Uterus (tissue), 3 donors: ENCODE measurements at regions not wholly inside any gene's neighbourhood (a gene's known extent, or its start where the extent isn't known, plus 50 kb on each side); places are given as distances from the start of the nearest gene placed in this dataset.

Experiments
- DNase-seq, 2 donors: peaks; one replicate each; pipeline ENCODE4 v3.0.0-alpha.2; 2019 to 2020
- H3K27ac ChIP-seq, 2 donors: fragments of 200-600 bp; sonication (generic); 1 replicate in 1 of 2; 2 replicates in 1 of 2; pipeline ENCODE4 v1.5.1; 2016 to 2018
- H3K27me3 ChIP-seq, 2 donors: fragments of 200-600 bp; sonication (generic); one replicate each; pipeline ENCODE4 v1.5.1; 2018 to 2019; ENCODE audit warnings: control low read depth in 1 of 2
- H3K36me3 ChIP-seq, 2 donors: fragments of 200-600 bp; sonication (generic); one replicate each; pipeline ENCODE4 v1.5.1; 2019; ENCODE audit warnings: control low read depth in 1 of 2
- H3K4me1 ChIP-seq, 2 donors: fragments of 200-600 bp; sonication (generic); one replicate each; pipeline ENCODE4 v1.5.1; 2018 to 2019; ENCODE audit warnings: control low read depth in 1 of 2
- H3K4me3 ChIP-seq, 2 donors: fragments of 200-600 bp; sonication (generic); 1 replicate in 1 of 2; 2 replicates in 1 of 2; pipeline ENCODE4 v1.5.1; 2018 to 2019; ENCODE audit warnings: mild to moderate bottlenecking in 1 of 2
- H3K9me3 ChIP-seq, 2 donors: fragments of 200-600 bp; sonication (generic); one replicate each; pipeline ENCODE4 v1.5.1; 2019; ENCODE audit warnings: control low read depth in 1 of 2
- CTCF ChIP-seq, 4 experiments: fragments of 200-600 bp in 2 of 4; fragments of 450-650 bp in 2 of 4; sonication (generic) in 2 of 4; IDR thresholded peaks; one replicate each; pipeline ENCODE4 v1.5.1; 2016 to 2019; ENCODE audit warnings: antibody characterized with exemption in 4 of 4, mild to moderate bottlenecking in 2 of 4, moderate library complexity in 1 of 4
- POLR2A ChIP-seq, 2 donors: fragments of 450-650 bp; IDR thresholded peaks; one replicate each; pipeline ENCODE4 v1.6.1; 2016; ENCODE audit warnings: antibody characterized with exemption in 2 of 2, mild to moderate bottlenecking in 1 of 2, moderate library complexity in 1 of 2
- intact Hi-C: fragments of 100-400 bp; cut with DNase I; formaldehyde crosslinking; loops from one replicate; pipeline ENCODE4 v1.15.1; 2023; ENCODE audit warnings: low total_unique reads
- donor health status: DM: yes; HTN: yes; CAD: no.

GRCh38 chr12:84704856-84705255 lies 207.7 kb downstream of the SLC6A15 start:
- intact Hi-C loops = no loop called here
- H3K4me1 ChIP-seq = no peaks in the 10 kb centered on the region
- H3K9me3 ChIP-seq = no peaks in the 10 kb centered on the region
- TF ChIP-seq CTCF (IDR thresholded peaks at IDR 0.05) = no peak
- TF ChIP-seq POLR2A (IDR thresholded peaks at IDR 0.05) = no peak
- no peak overlapping the region for H3K27ac ChIP-seq
- no peak for DNase-seq
- H3K27me3 ChIP-seq = no peaks in the 10 kb centered on the region
- H3K36me3 ChIP-seq = no peaks in the 10 kb centered on the region
- H3K4me3 ChIP-seq = no peak overlapping the region

GRCh38 chr12:84702001-84702400 lies 210.6 kb downstream of the SLC6A15 start:
- no peaks in the 10 kb centered on the region for H3K4me1 ChIP-seq
- intact Hi-C loops = no loop called here
- no peaks in the 10 kb centered on the region for H3K9me3 ChIP-seq
- no peak overlapping the region for H3K4me3 ChIP-seq
- no peak overlapping the region for H3K27ac ChIP-seq
- no peaks in the 10 kb centered on the region for H3K36me3 ChIP-seq
- TF ChIP-seq POLR2A (IDR thresholded peaks at IDR 0.05) (no peak), CTCF (IDR thresholded peaks at IDR 0.05) (no peak)
- no peaks in the 10 kb centered on the region for H3K27me3 ChIP-seq
- no peak for DNase-seq

GRCh38 chr12:84701041-84701440 lies 211.6 kb downstream of the SLC6A15 start:
- TF ChIP-seq POLR2A (IDR thresholded peaks at IDR 0.05) (no peak), CTCF (IDR thresholded peaks at IDR 0.05) (no peak)
- H3K27me3 ChIP-seq = no peaks in the 10 kb centered on the region

GRCh38 chr12:84698576-84699333 lies 213.8 kb downstream of the SLC6A15 start:
- intact Hi-C loops = no loop called here
- Histone ChIP-seq H3K4me3 (no peak overlapping the region), H3K27me3 (no peaks in the 10 kb centered on the region), H3K4me1 (no peaks in the 10 kb centered on the region), H3K27ac (no peak overlapping the region), H3K9me3 (no peaks in the 10 kb centered on the region), H3K36me3 (no peaks in the 10 kb centered on the region)
- TF ChIP-seq POLR2A (IDR thresholded peaks at IDR 0.05) (no peak), CTCF (IDR thresholded peaks at IDR 0.05) (no peak)
- DNase-seq = no peak

More at GRCh38 chr12:84701041-84701440, 211.6 kb downstream of the SLC6A15 start:
- Histone ChIP-seq H3K4me3 (no peak overlapping the region), H3K4me1 (no peaks in the 10 kb centered on the region), H3K36me3 (no peaks in the 10 kb centered on the region), H3K27ac (no peak overlapping the region), H3K9me3 (no peaks in the 10 kb centered on the region)
- intact Hi-C loops = no loop called here
- DNase-seq = no peak

GRCh38 chr12:84696908-84697540 lies 215.6 kb downstream of the SLC6A15 start:
- Histone ChIP-seq H3K27ac (no peak overlapping the region), H3K27me3 (no peaks in the 10 kb centered on the region), H3K9me3 (no peaks in the 10 kb centered on the region), H3K36me3 (no peaks in the 10 kb centered on the region), H3K4me1 (no peaks in the 10 kb centered on the region), H3K4me3 (no peak overlapping the region)
- TF ChIP-seq POLR2A (IDR thresholded peaks at IDR 0.05) = no peak
- DNase-seq = no peak
- intact Hi-C loops = no loop called here
